EH (cell line): ENCODE measurements at regions not wholly inside any gene's neighbourhood (a gene's known extent, or its start where the extent isn't known, plus 50 kb on each side); places are given as distances from the start of the nearest gene placed in this dataset.

Experiments used
- DNase-seq: peaks from one replicate; pipeline ENCODE4 v3.0.0-alpha.2; 2015; ENCODE audit warnings: low read depth

GRCh38 chr6:168228676-168229367, 90.8 kb downstream of the DACT2 start:
- no peak for DNase-seq

- DNase-seq: no peak
These were observed 91.7 kb downstream of the DACT2 start for GRCh38 chr6:168227840-168228239.

GRCh38 chr6:168226902-168227318, 92.7 kb downstream of the DACT2 start:
- DNase-seq: no peak

- DNase-seq: no peak
These were observed 93.4 kb downstream of the DACT2 start for GRCh38 chr6:168226061-168226752.

GRCh38 chr6:168225471-168225911, 94.1 kb downstream of the DACT2 start:
- no peak for DNase-seq

GRCh38 chr6:168223755-168224154, 95.8 kb downstream of the DACT2 start:
- no peak for DNase-seq

GRCh38 chr6:168223150-168223549, 96.4 kb downstream of the DACT2 start:
- DNase-seq: no peak

- no peak for DNase-seq
These were observed 97.2 kb downstream of the DACT2 start for GRCh38 chr6:168222115-168223043.

GRCh38 chr6:168221497-168222079, 98.0 kb downstream of the DACT2 start:
- DNase-seq: no peak

- DNase-seq: no peak
These were observed 98.6 kb downstream of the DACT2 start for GRCh38 chr6:168221000-168221399.

GRCh38 chr6:168219804-168220203, 99.8 kb downstream of the DACT2 start:
- no peak for DNase-seq

- no peak for DNase-seq
These were observed 100.6 kb downstream of the DACT2 start for GRCh38 chr6:168218785-168219566.

- DNase-seq: no peak
These were observed 101.6 kb downstream of the DACT2 start for GRCh38 chr6:168217880-168218537.

- DNase-seq: no peak
These were observed 102.2 kb downstream of the DACT2 start for GRCh38 chr6:168217216-168217879.

GRCh38 chr6:168216751-168217191, 102.8 kb downstream of the DACT2 start:
- no peak for DNase-seq

GRCh38 chr6:168216117-168216516, 103.5 kb downstream of the DACT2 start:
- no peak for DNase-seq

GRCh38 chr6:168215121-168215808, 104.3 kb downstream of the DACT2 start:
- no peak for DNase-seq

- no peak for DNase-seq
These were observed 104.9 kb downstream of the DACT2 start for GRCh38 chr6:168214586-168215104.

- no peak for DNase-seq
These were observed 106.5 kb downstream of the DACT2 start for GRCh38 chr6:168213121-168213524.
